ENCODE measurements at regions not wholly inside any gene's neighbourhood (a gene's known extent, or its start where the extent isn't known, plus 50 kb on each side); places are given as distances from the start of the nearest gene placed in this dataset.

GRCh38 chr11:71370020-71370747 is 78.0 kb downstream of the DHCR7 start:
- CTCF ChIA-PET, result no interaction called here
- POLR2A ChIA-PET (ENCODE audit: low non-redundant PET), result no interaction called here
- Histone ChIP-seq H3K27me3 (replicated peaks; ENCODE audit: insufficient read depth, low read depth, low read length, poor library complexity) (no peaks in the 10 kb centered on the region), H3K4me1 (ENCODE audit: insufficient read depth, low read length, poor library complexity, severe bottlenecking) (no peaks in the 10 kb centered on the region), H3K27ac (ENCODE audit: low read depth, low read length, poor library complexity, severe bottlenecking) (no peak overlapping the region), H3K4me3 (ENCODE audit: low read depth, low read length, poor library complexity, severe bottlenecking) (no peak overlapping the region), H3K9me3 (ENCODE audit: low read depth, low read length, poor library complexity, severe bottlenecking) (no peaks in the 10 kb centered on the region), H3K36me3 (ENCODE audit: insufficient read depth, low read length, poor library complexity, severe bottlenecking) (no peaks in the 10 kb centered on the region)
- no TSS peak for BruUV-seq (replicated peaks)
- DNase-seq (ENCODE audit: low spot score), result no peak
- intact Hi-C loops (cut with micrococcal nuclease; ENCODE audit: unreplicated experiment), result no loop called here
- no peak for TF ChIP-seq CTCF (conservative IDR thresholded peaks at IDR 0.05; ENCODE audit: low read depth, low read length)
- no peak for TF ChIP-seq EZH2 (IDR thresholded peaks at IDR 0.05; ENCODE audit: borderline replicate concordance, low read depth, low read length, poor library complexity, severe bottlenecking)

- ChIA-PET CTCF (no interaction called here), POLR2A (ENCODE audit: low non-redundant PET) (no interaction called here)
- no peaks in the 10 kb centered on the region for H3K4me1 ChIP-seq (ENCODE audit: insufficient read depth, low read length, poor library complexity, severe bottlenecking)
Observed at GRCh38 chr11:71369411-71369810, 78.8 kb downstream of the DHCR7 start.

GRCh38 chr11:71368966-71369365 is 79.2 kb downstream of the DHCR7 start:
- no peak for DNase-seq (ENCODE audit: low spot score)
- ChIA-PET CTCF (no interaction called here), POLR2A (ENCODE audit: low non-redundant PET) (no interaction called here)
- no TSS peak for BruUV-seq (replicated peaks)
- no peak overlapping the region for H3K27ac ChIP-seq (ENCODE audit: low read depth, low read length, poor library complexity, severe bottlenecking)
- no peaks in the 10 kb centered on the region for H3K4me1 ChIP-seq (ENCODE audit: insufficient read depth, low read length, poor library complexity, severe bottlenecking)
- TF ChIP-seq CTCF (conservative IDR thresholded peaks at IDR 0.05; ENCODE audit: low read depth, low read length) (no peak), EZH2 (IDR thresholded peaks at IDR 0.05; ENCODE audit: borderline replicate concordance, low read depth, low read length, poor library complexity, severe bottlenecking) (no peak)
- intact Hi-C loops (cut with micrococcal nuclease; ENCODE audit: unreplicated experiment), result no loop called here
- no peaks in the 10 kb centered on the region for H3K27me3 ChIP-seq (replicated peaks; ENCODE audit: insufficient read depth, low read depth, low read length, poor library complexity)
- H3K4me3 ChIP-seq (ENCODE audit: low read depth, low read length, poor library complexity, severe bottlenecking), result no peak overlapping the region
- H3K36me3 ChIP-seq (ENCODE audit: insufficient read depth, low read length, poor library complexity, severe bottlenecking), result no peaks in the 10 kb centered on the region
- no peaks in the 10 kb centered on the region for H3K9me3 ChIP-seq (ENCODE audit: low read depth, low read length, poor library complexity, severe bottlenecking)

More at GRCh38 chr11:71369411-71369810, 78.8 kb downstream of the DHCR7 start:
- DNase-seq (ENCODE audit: low spot score), result no peak
- Histone ChIP-seq H3K27ac (ENCODE audit: low read depth, low read length, poor library complexity, severe bottlenecking) (no peak overlapping the region), H3K27me3 (replicated peaks; ENCODE audit: insufficient read depth, low read depth, low read length, poor library complexity) (no peaks in the 10 kb centered on the region), H3K9me3 (ENCODE audit: low read depth, low read length, poor library complexity, severe bottlenecking) (no peaks in the 10 kb centered on the region), H3K4me3 (ENCODE audit: low read depth, low read length, poor library complexity, severe bottlenecking) (no peak overlapping the region), H3K36me3 (ENCODE audit: insufficient read depth, low read length, poor library complexity, severe bottlenecking) (no peaks in the 10 kb centered on the region)
- no peak for TF ChIP-seq EZH2 (IDR thresholded peaks at IDR 0.05; ENCODE audit: borderline replicate concordance, low read depth, low read length, poor library complexity, severe bottlenecking)
- TF ChIP-seq CTCF (conservative IDR thresholded peaks at IDR 0.05; ENCODE audit: low read depth, low read length), result no peak
- intact Hi-C loops (cut with micrococcal nuclease; ENCODE audit: unreplicated experiment), result no loop called here
- no TSS peak for BruUV-seq (replicated peaks)

Measured in A673 (cell line).